Body of pancreas (tissue), 4 donors: ENCODE measurements at regions not wholly inside any gene's neighbourhood (a gene's known extent, or its start where the extent isn't known, plus 50 kb on each side); places are given as distances from the start of the nearest gene placed in this dataset.

Experiments
- POLR2A ChIP-seq, 3 donors: fragments of 450-650 bp; IDR thresholded peaks; one replicate each; pipeline ENCODE4 v1.6.1; 2016; ENCODE audit warnings: antibody characterized with exemption in 3 of 3, mild to moderate bottlenecking in 2 of 3
- TF ChIP-seq, protein P1 (sequence below), 7 experiments: fragments of 450-650 bp in 4 of 7; fragments of 200-600 bp in 3 of 7; sonication (generic) in 3 of 7; IDR thresholded peaks; one replicate each; pipeline ENCODE4 v1.5.1; 2016 to 2019; ENCODE audit warnings: antibody characterized with exemption in 7 of 7

GRCh38 chr5:159650803-159651202, 265.5 kb upstream of the ADRA1B start:
- TF ChIP-seq, protein P1, sequence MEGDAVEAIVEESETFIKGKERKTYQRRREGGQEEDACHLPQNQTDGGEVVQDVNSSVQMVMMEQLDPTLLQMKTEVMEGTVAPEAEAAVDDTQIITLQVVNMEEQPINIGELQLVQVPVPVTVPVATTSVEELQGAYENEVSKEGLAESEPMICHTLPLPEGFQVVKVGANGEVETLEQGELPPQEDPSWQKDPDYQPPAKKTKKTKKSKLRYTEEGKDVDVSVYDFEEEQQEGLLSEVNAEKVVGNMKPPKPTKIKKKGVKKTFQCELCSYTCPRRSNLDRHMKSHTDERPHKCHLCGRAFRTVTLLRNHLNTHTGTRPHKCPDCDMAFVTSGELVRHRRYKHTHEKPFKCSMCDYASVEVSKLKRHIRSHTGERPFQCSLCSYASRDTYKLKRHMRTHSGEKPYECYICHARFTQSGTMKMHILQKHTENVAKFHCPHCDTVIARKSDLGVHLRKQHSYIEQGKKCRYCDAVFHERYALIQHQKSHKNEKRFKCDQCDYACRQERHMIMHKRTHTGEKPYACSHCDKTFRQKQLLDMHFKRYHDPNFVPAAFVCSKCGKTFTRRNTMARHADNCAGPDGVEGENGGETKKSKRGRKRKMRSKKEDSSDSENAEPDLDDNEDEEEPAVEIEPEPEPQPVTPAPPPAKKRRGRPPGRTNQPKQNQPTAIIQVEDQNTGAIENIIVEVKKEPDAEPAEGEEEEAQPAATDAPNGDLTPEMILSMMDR (IDR thresholded peaks at IDR 0.05), result no peak
- TF ChIP-seq POLR2A (IDR thresholded peaks at IDR 0.05), result no peak
